ENCODE measurements at regions not wholly inside any gene's neighbourhood (a gene's known extent, or its start where the extent isn't known, plus 50 kb on each side); places are given as distances from the start of the nearest gene placed in this dataset.

- no peaks in the 10 kb centered on the region for H3K27me3 ChIP-seq (ENCODE audit: low read length)
- H3K9ac ChIP-seq (ENCODE audit: low read length): no peak overlapping the region
- H3K36me3 ChIP-seq (ENCODE audit: low read length): no peaks in the 10 kb centered on the region
- H3K9me3 ChIP-seq (ENCODE audit: insufficient read depth, low read length): no peaks in the 10 kb centered on the region
- H3K4me3 ChIP-seq (ENCODE audit: insufficient read depth, low read length, poor library complexity, severe bottlenecking): no peak overlapping the region
- H3K27ac ChIP-seq (ENCODE audit: low read depth, low read length): no peak overlapping the region
- H3K4me2 ChIP-seq (ENCODE audit: low read depth, low read length, poor library complexity, severe bottlenecking): no peak overlapping the region
- H3F3A ChIP-seq (ENCODE audit: insufficient read depth): no peaks in the 10 kb centered on the region
- no peaks in the 10 kb centered on the region for H3K9me2 ChIP-seq (replicated peaks; ENCODE audit: insufficient read depth, low read length)
- TF ChIP-seq EZH2phosphoT487 (conservative IDR thresholded peaks at IDR 0.05; ENCODE audit: low read length): no peak
- TF ChIP-seq CTCF (IDR thresholded peaks at IDR 0.05; ENCODE audit: insufficient read depth, low read length, poor library complexity, severe bottlenecking): no peak
- H2AFZ ChIP-seq (ENCODE audit: low read depth, low read length, severe bottlenecking): no peak overlapping the region
- no peaks in the 10 kb centered on the region for H4K20me1 ChIP-seq (ENCODE audit: low read depth, low read length)
- no peaks in the 10 kb centered on the region for H3K79me2 ChIP-seq (ENCODE audit: insufficient read depth, low read length)
These were observed 250.3 kb upstream of the UBE2E2 start for GRCh38 chr3:22952860-22953259.

GRCh38 chr3:22959593-22959992 is 243.5 kb upstream of the UBE2E2 start:
- H3F3A ChIP-seq (ENCODE audit: insufficient read depth): no peaks in the 10 kb centered on the region
- no peaks in the 10 kb centered on the region for H3K79me2 ChIP-seq (ENCODE audit: insufficient read depth, low read length)
- H3K9me2 ChIP-seq (replicated peaks; ENCODE audit: insufficient read depth, low read length): no peaks in the 10 kb centered on the region
- no peak overlapping the region for H2AFZ ChIP-seq (ENCODE audit: low read depth, low read length, severe bottlenecking)
- H3K9me3 ChIP-seq (ENCODE audit: insufficient read depth, low read length): no peaks in the 10 kb centered on the region
- no peak overlapping the region for H3K4me2 ChIP-seq (ENCODE audit: low read depth, low read length, poor library complexity, severe bottlenecking)
- no peaks in the 10 kb centered on the region for H3K27me3 ChIP-seq (ENCODE audit: low read length)
- H3K27ac ChIP-seq (ENCODE audit: low read depth, low read length): no peak overlapping the region
- H3K36me3 ChIP-seq (ENCODE audit: low read length): no peaks in the 10 kb centered on the region
- no peak for TF ChIP-seq EZH2phosphoT487 (conservative IDR thresholded peaks at IDR 0.05; ENCODE audit: low read length)
- TF ChIP-seq CTCF (IDR thresholded peaks at IDR 0.05; ENCODE audit: insufficient read depth, low read length, poor library complexity, severe bottlenecking): no peak
- H4K20me1 ChIP-seq (ENCODE audit: low read depth, low read length): no peaks in the 10 kb centered on the region
- H3K9ac ChIP-seq (ENCODE audit: low read length): no peak overlapping the region
- H3K4me3 ChIP-seq (ENCODE audit: insufficient read depth, low read length, poor library complexity, severe bottlenecking): no peak overlapping the region

- TF ChIP-seq CTCF (IDR thresholded peaks at IDR 0.05; ENCODE audit: insufficient read depth, low read length, poor library complexity, severe bottlenecking) (peak; percentile 77), EZH2phosphoT487 (conservative IDR thresholded peaks at IDR 0.05; ENCODE audit: low read length) (no peak)
- no peaks in the 10 kb centered on the region for H3K27me3 ChIP-seq (ENCODE audit: low read length)
- H3F3A ChIP-seq (ENCODE audit: insufficient read depth): no peaks in the 10 kb centered on the region
- H2AFZ ChIP-seq (ENCODE audit: low read depth, low read length, severe bottlenecking): no peak overlapping the region
- no peaks in the 10 kb centered on the region for H3K9me2 ChIP-seq (replicated peaks; ENCODE audit: insufficient read depth, low read length)
- H4K20me1 ChIP-seq (ENCODE audit: low read depth, low read length): no peaks in the 10 kb centered on the region
- no peaks in the 10 kb centered on the region for H3K79me2 ChIP-seq (ENCODE audit: insufficient read depth, low read length)
- H3K9me3 ChIP-seq (ENCODE audit: insufficient read depth, low read length): no peaks in the 10 kb centered on the region
- H3K4me2 ChIP-seq (ENCODE audit: low read depth, low read length, poor library complexity, severe bottlenecking): no peak overlapping the region
- H3K4me3 ChIP-seq (ENCODE audit: insufficient read depth, low read length, poor library complexity, severe bottlenecking): no peak overlapping the region
- no peak overlapping the region for H3K9ac ChIP-seq (ENCODE audit: low read length)
- no peaks in the 10 kb centered on the region for H3K36me3 ChIP-seq (ENCODE audit: low read length)
- H3K27ac ChIP-seq (ENCODE audit: low read depth, low read length): no peak overlapping the region
These were observed 242.8 kb upstream of the UBE2E2 start for GRCh38 chr3:22960105-22960984.
